RWPE1 (cell line): ENCODE measurements at regions not wholly inside any gene's neighbourhood (a gene's known extent, or its start where the extent isn't known, plus 50 kb on each side); places are given as distances from the start of the nearest gene placed in this dataset.

ENCODE experiments used
- CTCF ChIA-PET: fragments of 350-600 bp; sonication (Branson Sonifier 250); formaldehyde crosslinking; extraction: SDS; loops from one replicate; lab custom pipeline; 2021; lab: Yijun Ruan, JAX
- POLR2A ChIA-PET: fragments of 400-600 bp; formaldehyde crosslinking; extraction: SDS; loops from one replicate; lab custom pipeline; 2020; ENCODE audit warnings: antibody characterized with exemption; ENCODE audit not compliant: low non-redundant PET; lab: Yijun Ruan, JAX
- DNase-seq: peaks from one replicate; pipeline ENCODE4 v3.0.0; 2012; ENCODE audit warnings: low spot score
- H3K27ac ChIP-seq: fragments of 450-650 bp; 2 replicates; pipeline ENCODE4 v1.5.1; 2017
- TF ChIP-seq, protein P1 (sequence below): fragments of 450-650 bp; conservative IDR thresholded peaks from 2 replicates; pipeline ENCODE4 v1.5.1; 2017; ENCODE audit warnings: low read depth, mild to moderate bottlenecking

DNA sequence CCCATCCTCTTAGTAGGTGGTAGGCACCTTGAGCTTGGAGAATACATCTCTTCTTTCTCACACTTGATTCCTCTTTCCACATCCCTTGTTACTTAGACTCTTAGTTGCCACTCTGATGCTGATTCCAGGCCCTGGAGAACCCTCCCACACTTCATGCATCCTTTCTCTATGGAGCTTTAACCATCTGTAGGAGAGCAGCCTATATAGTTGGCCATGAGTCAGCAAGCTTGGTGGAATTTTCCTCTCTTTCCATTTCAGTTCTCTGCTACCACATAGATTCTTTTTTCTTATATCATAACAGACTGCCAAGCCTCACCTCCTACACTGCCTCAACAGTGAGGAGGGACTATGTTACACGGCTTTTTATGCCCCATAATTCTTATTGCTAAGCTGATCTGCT lies 851.6 kb upstream of the CDH2 start:
- no peak overlapping the region for H3K27ac ChIP-seq
- DNase-seq, result no peak
- TF ChIP-seq, protein P1, sequence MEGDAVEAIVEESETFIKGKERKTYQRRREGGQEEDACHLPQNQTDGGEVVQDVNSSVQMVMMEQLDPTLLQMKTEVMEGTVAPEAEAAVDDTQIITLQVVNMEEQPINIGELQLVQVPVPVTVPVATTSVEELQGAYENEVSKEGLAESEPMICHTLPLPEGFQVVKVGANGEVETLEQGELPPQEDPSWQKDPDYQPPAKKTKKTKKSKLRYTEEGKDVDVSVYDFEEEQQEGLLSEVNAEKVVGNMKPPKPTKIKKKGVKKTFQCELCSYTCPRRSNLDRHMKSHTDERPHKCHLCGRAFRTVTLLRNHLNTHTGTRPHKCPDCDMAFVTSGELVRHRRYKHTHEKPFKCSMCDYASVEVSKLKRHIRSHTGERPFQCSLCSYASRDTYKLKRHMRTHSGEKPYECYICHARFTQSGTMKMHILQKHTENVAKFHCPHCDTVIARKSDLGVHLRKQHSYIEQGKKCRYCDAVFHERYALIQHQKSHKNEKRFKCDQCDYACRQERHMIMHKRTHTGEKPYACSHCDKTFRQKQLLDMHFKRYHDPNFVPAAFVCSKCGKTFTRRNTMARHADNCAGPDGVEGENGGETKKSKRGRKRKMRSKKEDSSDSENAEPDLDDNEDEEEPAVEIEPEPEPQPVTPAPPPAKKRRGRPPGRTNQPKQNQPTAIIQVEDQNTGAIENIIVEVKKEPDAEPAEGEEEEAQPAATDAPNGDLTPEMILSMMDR, result no peak
- ChIA-PET CTCF (no interaction called here), POLR2A (no interaction called here)

- no peak overlapping the region for H3K27ac ChIP-seq
- POLR2A ChIA-PET, result no interaction called here
- TF ChIP-seq, protein P1, result no peak
- no peak for DNase-seq
- CTCF ChIA-PET, result no interaction called here
Measured at GRCh38 chr18:29018976-29019375, 842.0 kb upstream of the CDH2 start.

- H3K27ac ChIP-seq, result no peak overlapping the region
- no peak for DNase-seq
- CTCF ChIA-PET, result no interaction called here
- POLR2A ChIA-PET, result no interaction called here
- TF ChIP-seq, protein P1, result no peak
Measured at GRCh38 chr18:29012883-29013465, 836.0 kb upstream of the CDH2 start.

GRCh38 chr18:29012364-29012763 lies 835.4 kb upstream of the CDH2 start:
- POLR2A ChIA-PET, result no interaction called here

GRCh38 chr18:29009250-29009803 lies 832.4 kb upstream of the CDH2 start:
- TF ChIP-seq, protein P1, result no peak
- DNase-seq, result no peak
- H3K27ac ChIP-seq, result no peak overlapping the region
- ChIA-PET CTCF (no interaction called here), POLR2A (no interaction called here)

More at GRCh38 chr18:29012364-29012763, 835.4 kb upstream of the CDH2 start:
- TF ChIP-seq, protein P1, result no peak
- CTCF ChIA-PET, result no interaction called here
- H3K27ac ChIP-seq, result no peak overlapping the region
- no peak for DNase-seq

DNA sequence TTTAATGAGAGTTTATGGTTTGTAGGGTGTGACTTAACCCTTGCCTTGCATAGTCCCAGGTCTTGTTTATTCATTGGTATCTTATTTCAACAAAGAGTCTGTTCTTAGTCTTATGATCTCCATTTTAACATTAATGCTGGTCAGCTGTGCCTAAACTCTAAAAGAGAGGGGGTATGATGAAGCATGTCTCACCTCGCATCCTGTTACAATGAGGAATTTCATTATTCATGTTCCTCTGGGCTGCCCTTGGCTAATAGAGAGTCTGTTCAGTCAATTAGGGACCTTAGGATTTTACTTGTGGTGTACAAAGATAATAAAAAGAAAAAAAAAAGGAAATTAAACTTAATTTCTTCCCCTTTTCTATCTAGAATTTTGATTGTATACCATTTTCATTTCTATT lies 831.9 kb upstream of the CDH2 start:
- ChIA-PET CTCF (no interaction called here), POLR2A (no interaction called here)
- TF ChIP-seq, protein P1, result no peak
- no peak overlapping the region for H3K27ac ChIP-seq
- no peak for DNase-seq
